HUES6 (cell line): ENCODE measurements at regions not wholly inside any gene's neighbourhood (a gene's known extent, or its start where the extent isn't known, plus 50 kb on each side); places are given as distances from the start of the nearest gene placed in this dataset.

ENCODE experiments used
- H3K27ac ChIP-seq: 2 replicates; pipeline ENCODE4 v1.7.0; 2013; ENCODE audit warnings: low read depth, mild to moderate bottlenecking, low read length, inconsistent platforms
- H3K27me3 ChIP-seq: 2 replicates; pipeline ENCODE4 v1.6.1; 2013; ENCODE audit warnings: low read length; ENCODE audit not compliant: control insufficient read depth, insufficient read depth
- H3K36me3 ChIP-seq: 2 replicates; pipeline ENCODE4 v1.6.1; 2013; ENCODE audit warnings: low read length; ENCODE audit not compliant: control insufficient read depth, insufficient read depth
- H3K4me1 ChIP-seq: 2 replicates; pipeline ENCODE4 v1.6.1; 2013; ENCODE audit warnings: low read length; ENCODE audit not compliant: control insufficient read depth, insufficient read depth
- H3K4me3 ChIP-seq: 2 replicates; pipeline ENCODE4 v1.5.1; 2013; ENCODE audit warnings: low read depth, low read length
- H3K9ac ChIP-seq: one replicate; pipeline ENCODE4 v1.6.1; 2013; ENCODE audit warnings: mild to moderate bottlenecking, low read length
- H3K9me3 ChIP-seq: 2 replicates; pipeline ENCODE4 v1.6.1; 2013; ENCODE audit warnings: low read depth, low read length; ENCODE audit not compliant: control insufficient read depth, insufficient read depth

GRCh38 chr13:32910530-32910929 is 105.7 kb upstream of the KL start:
- no peak overlapping the region for H3K9ac ChIP-seq
- no peaks in the 10 kb centered on the region for H3K36me3 ChIP-seq
- no peak overlapping the region for H3K27ac ChIP-seq

GRCh38 chr13:32911506-32911905 is 104.7 kb upstream of the KL start:
- Histone ChIP-seq H3K27ac (no peak overlapping the region), H3K9me3 (peaks cover 2% of the 10 kb centered on the region; the same call in 1 of the 2 replicates), H3K4me1 (no peaks in the 10 kb centered on the region)

More at GRCh38 chr13:32910530-32910929, 105.7 kb upstream of the KL start:
- Histone ChIP-seq H3K4me1 (peaks cover 6% of the 10 kb centered on the region; the same call in 1 of the 2 replicates), H3K9me3 (no peaks in the 10 kb centered on the region), H3K27me3 (no peaks in the 10 kb centered on the region), H3K4me3 (no peak overlapping the region)

GRCh38 chr13:32914686-32915085 is 101.5 kb upstream of the KL start:
- no peaks in the 10 kb centered on the region for H3K36me3 ChIP-seq
- no peak overlapping the region for H3K4me3 ChIP-seq
- H3K4me1 ChIP-seq, result no peaks in the 10 kb centered on the region
- peaks cover 4% of the 10 kb centered on the region; the same call in 1 of the 2 replicates for H3K9me3 ChIP-seq
- no peak overlapping the region for H3K9ac ChIP-seq
- no peaks in the 10 kb centered on the region for H3K27me3 ChIP-seq
- H3K27ac ChIP-seq, result no peak overlapping the region

More at GRCh38 chr13:32911506-32911905, 104.7 kb upstream of the KL start:
- H3K9ac ChIP-seq, result no peak overlapping the region
- H3K36me3 ChIP-seq, result no peaks in the 10 kb centered on the region
- no peak overlapping the region for H3K4me3 ChIP-seq
- no peaks in the 10 kb centered on the region for H3K27me3 ChIP-seq

GRCh38 chr13:32917504-32917903 is 98.7 kb upstream of the KL start:
- H3K4me1 ChIP-seq, result no peaks in the 10 kb centered on the region
- H3K36me3 ChIP-seq, result no peaks in the 10 kb centered on the region
- no peaks in the 10 kb centered on the region for H3K27me3 ChIP-seq
- H3K9ac ChIP-seq, result no peak overlapping the region
- no peak overlapping the region for H3K27ac ChIP-seq
- H3K9me3 ChIP-seq, result peaks cover 4% of the 10 kb centered on the region; the same call in 1 of the 2 replicates
- no peak overlapping the region for H3K4me3 ChIP-seq

GRCh38 chr13:32923725-32924124 is 92.5 kb upstream of the KL start:
- Histone ChIP-seq H3K4me1 (no peaks in the 10 kb centered on the region), H3K4me3 (no peak overlapping the region)

GRCh38 chr13:32924886-32925285 is 91.3 kb upstream of the KL start:
- Histone ChIP-seq H3K4me3 (no peak overlapping the region), H3K27ac (no peak overlapping the region), H3K9ac (no peak overlapping the region), H3K27me3 (no peaks in the 10 kb centered on the region), H3K9me3 (no peaks in the 10 kb centered on the region), H3K36me3 (no peaks in the 10 kb centered on the region), H3K4me1 (no peaks in the 10 kb centered on the region)

More at GRCh38 chr13:32923725-32924124, 92.5 kb upstream of the KL start:
- Histone ChIP-seq H3K27me3 (no peaks in the 10 kb centered on the region), H3K27ac (no peak overlapping the region), H3K36me3 (no peaks in the 10 kb centered on the region), H3K9me3 (no peaks in the 10 kb centered on the region), H3K9ac (no peak overlapping the region)

- Histone ChIP-seq H3K9ac (no peak overlapping the region), H3K4me1 (no peaks in the 10 kb centered on the region), H3K4me3 (no peak overlapping the region), H3K27ac (no peak overlapping the region), H3K27me3 (no peaks in the 10 kb centered on the region), H3K9me3 (no peaks in the 10 kb centered on the region), H3K36me3 (no peaks in the 10 kb centered on the region)
Measured at GRCh38 chr13:32925506-32925905, 90.7 kb upstream of the KL start.

- H3K4me3 ChIP-seq, result no peak overlapping the region
- no peak overlapping the region for H3K9ac ChIP-seq
- H3K36me3 ChIP-seq, result no peaks in the 10 kb centered on the region
- 0 out of 2 replicates have a peak, but pooled peaks cover 4% of the 10 kb centered on the region for H3K9me3 ChIP-seq
- H3K4me1 ChIP-seq, result no peaks in the 10 kb centered on the region
- H3K27ac ChIP-seq, result no peak overlapping the region
- no peaks in the 10 kb centered on the region for H3K27me3 ChIP-seq
Measured at GRCh38 chr13:32932376-32932775, 83.8 kb upstream of the KL start.

GRCh38 chr13:32936716-32937115 is 79.5 kb upstream of the KL start:
- Histone ChIP-seq H3K27me3 (no peaks in the 10 kb centered on the region), H3K4me3 (no peak overlapping the region), H3K9me3 (peaks cover 16% of the 10 kb centered on the region; the same call in 1 of the 2 replicates), H3K36me3 (no peaks in the 10 kb centered on the region), H3K9ac (no peak overlapping the region), H3K27ac (no peak overlapping the region), H3K4me1 (no peaks in the 10 kb centered on the region)

GRCh38 chr13:32938314-32938713 is 77.9 kb upstream of the KL start:
- no peak overlapping the region for H3K27ac ChIP-seq
- H3K9ac ChIP-seq, result no peak overlapping the region
- no peak overlapping the region for H3K4me3 ChIP-seq
- no peaks in the 10 kb centered on the region for H3K27me3 ChIP-seq
- peaks cover 12% of the 10 kb centered on the region; the same call in 1 of the 2 replicates for H3K9me3 ChIP-seq
- H3K36me3 ChIP-seq, result no peaks in the 10 kb centered on the region
- no peaks in the 10 kb centered on the region for H3K4me1 ChIP-seq

GRCh38 chr13:32938907-32939306 is 77.3 kb upstream of the KL start:
- Histone ChIP-seq H3K9ac (no peak overlapping the region), H3K4me3 (no peak overlapping the region), H3K36me3 (no peaks in the 10 kb centered on the region), H3K27me3 (no peaks in the 10 kb centered on the region), H3K4me1 (no peaks in the 10 kb centered on the region), H3K27ac (no peak overlapping the region), H3K9me3 (peaks cover 12% of the 10 kb centered on the region; the same call in 1 of the 2 replicates)

GRCh38 chr13:32940601-32941000 is 75.6 kb upstream of the KL start:
- Histone ChIP-seq H3K36me3 (no peaks in the 10 kb centered on the region), H3K9ac (no peak overlapping the region), H3K27ac (no peak overlapping the region), H3K9me3 (peaks cover 12% of the 10 kb centered on the region; the same call in 1 of the 2 replicates), H3K4me3 (no peak overlapping the region), H3K4me1 (no peaks in the 10 kb centered on the region), H3K27me3 (no peaks in the 10 kb centered on the region)
